COR-L47 (cell line): ENCODE measurements at regions not wholly inside any gene's neighbourhood (a gene's known extent, or its start where the extent isn't known, plus 50 kb on each side); places are given as distances from the start of the nearest gene placed in this dataset.
"Not testable (repeated sequence)": the region's sequence is repeated elsewhere in the genome, so short reads cannot be mapped to it uniquely, and the experiment has no call there.

Experiments
- DNase-seq: peaks from one replicate; lab custom pipeline; 2025; lab: John Stamatoyannopoulos, UW

DNA sequence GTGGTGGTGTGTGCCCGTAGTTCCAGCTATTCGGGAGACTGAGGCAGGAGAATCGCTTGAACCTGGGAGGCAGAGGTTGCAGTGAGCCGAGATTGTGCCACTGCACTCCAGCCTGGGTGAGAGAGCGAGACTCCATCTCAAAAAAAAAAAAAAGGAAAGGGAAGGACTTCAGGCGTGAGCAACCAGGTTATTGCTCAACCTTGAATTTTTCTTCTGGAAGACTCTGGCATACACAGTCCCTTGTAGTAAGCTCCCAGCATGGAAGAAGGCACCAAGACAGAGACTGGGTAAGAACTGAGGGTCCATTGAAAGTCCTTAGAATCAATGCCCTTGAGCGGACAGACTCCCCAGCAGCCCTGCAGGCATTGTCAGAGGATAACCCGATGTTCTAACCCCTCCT lies 75.0 kb downstream of the C9orf50 start:
- not testable (repeated sequence) for DNase-seq

DNA sequence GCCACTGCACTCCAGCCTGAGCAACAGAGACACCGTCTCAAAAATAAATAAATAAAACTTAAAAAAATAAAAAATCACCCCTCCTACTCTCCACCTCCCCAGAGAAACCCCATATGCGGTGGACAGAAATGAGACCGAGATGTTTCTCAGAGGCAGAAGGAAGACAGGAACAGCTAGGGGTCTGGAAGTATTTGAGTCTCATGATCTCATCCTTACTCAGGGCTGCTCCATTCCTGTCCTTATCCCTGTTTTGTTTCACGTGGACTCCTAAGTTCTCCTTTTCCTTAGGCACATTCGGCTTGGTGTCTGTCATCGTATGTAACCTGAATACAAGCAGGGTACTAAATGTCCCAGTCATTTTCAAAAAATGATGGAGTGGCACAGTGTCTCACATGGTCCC lies 76.1 kb downstream of the C9orf50 start:
- DNase-seq: no peak

DNA sequence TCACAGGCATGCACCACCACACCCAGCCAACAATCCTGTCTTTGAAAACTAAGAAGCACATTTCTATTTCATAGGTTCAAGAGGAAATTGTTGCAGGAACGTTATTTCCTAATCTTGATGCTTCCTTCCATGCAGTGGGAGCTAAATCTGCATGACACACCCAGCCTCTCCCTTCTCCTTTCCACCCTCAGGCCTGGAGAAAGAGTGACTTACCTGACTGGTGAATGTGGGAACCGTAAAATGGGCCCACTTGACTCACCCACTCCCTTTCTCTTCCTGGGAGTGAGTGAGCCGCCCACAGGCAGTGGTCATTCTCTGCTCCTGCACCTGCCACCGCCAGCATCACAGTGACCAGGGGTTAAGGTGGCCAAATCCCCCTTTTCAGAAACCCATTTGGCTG lies 78.2 kb downstream of the C9orf50 start:
- DNase-seq: no peak

DNA sequence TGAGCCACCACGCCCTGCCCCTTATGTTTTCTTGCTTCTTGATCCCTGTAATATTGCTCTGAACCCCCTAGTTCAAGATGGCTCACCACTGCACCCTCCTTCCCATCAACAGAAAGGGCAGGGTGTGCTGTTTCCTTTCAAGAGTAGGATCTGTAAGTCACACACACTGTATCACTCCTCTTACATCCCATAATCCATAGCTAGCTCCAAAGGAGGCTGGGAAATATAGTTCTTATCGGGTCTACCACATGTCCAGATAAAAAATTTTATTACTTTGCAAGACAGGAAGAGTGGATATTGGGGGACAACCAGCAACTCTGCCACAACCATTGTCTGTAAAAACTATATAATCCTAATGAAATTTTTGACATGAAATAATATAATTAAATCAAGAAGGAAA lies 79.6 kb downstream of the C9orf50 start:
- no peak for DNase-seq

DNA sequence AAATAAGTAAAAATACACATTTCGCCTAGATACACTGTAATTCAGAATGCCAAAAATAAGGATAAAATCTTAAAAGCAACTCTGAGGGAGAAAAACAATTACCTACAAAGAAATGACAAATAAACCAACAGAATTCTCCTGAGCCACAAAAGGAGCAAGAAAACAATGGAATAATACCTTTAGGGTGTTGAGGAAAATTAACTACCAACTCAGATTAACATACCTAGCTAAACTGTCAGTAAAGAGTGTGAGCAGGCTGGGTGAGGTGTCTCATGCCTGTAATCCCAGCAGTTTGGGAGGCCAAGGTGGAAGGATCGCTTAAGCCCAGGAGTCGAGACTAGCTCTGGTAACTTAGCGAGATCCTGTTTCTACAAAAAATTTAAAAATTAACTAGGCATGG lies 81.5 kb downstream of the C9orf50 start:
- DNase-seq: no peak

DNA sequence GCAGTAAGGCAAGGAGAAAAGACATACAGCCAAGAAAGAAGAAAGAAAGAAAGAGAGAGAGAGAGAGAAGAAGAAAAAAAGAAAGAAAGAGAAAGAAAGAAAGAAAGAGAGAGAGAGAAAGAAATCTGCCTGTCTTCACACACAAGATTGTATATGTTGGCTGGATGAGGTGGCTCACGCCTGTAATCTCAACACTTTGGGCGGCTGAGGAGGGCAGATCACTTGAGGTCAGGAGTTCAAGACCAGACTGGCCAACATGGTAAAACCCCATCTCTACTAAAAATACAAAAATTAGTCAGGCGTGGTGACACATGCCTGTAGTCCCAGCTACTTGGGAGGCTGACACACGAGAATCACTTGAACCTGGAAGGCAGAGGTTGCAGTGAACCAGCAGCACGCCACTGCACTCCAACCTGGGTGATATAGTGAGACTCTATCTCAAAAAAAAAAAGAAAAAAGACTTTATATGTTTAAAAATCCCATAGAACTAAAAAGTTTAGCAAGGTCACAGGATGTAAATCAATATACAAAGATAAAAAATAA lies 89.0 kb downstream of the C9orf50 start:
- not testable (repeated sequence) for DNase-seq

DNA sequence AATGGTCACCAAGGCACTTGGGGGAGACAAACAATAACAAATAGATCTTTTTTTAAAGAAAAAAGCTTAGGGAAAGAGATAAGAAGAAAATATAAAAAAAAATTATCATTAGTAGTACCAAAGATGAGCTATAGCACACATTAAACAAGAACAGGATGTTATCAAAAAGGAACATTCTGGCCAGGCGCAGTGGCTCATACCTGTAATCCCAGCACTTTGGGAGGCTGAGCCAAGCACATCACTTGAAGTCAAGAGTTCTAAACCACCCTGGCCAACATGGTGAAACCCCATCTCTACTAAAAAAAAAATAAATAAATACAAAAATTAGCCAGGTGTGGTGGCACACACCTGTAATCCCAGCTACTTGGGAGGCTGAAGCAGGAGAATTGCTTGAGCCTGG lies 92.9 kb downstream of the C9orf50 start:
- DNase-seq: not testable (repeated sequence)

DNA sequence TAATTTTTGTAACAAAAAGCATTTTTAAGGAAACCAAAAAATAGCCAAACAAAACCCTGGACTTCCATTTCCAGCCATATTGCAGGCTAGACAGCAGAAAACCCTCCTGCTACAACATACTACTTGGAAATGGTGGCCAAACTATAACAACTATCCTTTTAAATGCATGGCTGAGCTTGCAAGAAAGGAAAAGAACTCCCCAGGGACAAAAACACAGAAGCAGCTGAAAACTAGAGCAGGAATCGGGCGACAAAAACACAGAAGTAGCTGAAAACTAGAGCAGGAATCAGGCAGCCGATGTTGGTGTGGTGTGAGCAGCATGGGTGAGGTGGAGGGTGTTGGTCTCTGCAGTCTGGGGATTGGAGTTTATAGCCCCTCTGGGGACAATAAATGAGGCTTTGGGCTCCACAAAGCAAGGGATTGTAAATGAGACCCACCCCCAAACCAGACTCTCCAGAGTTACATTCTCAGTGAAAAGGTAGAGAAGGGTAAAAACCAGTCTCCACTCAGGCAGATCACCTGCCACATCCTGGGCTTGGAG lies 95.2 kb downstream of the C9orf50 start:
- DNase-seq: no peak

DNA sequence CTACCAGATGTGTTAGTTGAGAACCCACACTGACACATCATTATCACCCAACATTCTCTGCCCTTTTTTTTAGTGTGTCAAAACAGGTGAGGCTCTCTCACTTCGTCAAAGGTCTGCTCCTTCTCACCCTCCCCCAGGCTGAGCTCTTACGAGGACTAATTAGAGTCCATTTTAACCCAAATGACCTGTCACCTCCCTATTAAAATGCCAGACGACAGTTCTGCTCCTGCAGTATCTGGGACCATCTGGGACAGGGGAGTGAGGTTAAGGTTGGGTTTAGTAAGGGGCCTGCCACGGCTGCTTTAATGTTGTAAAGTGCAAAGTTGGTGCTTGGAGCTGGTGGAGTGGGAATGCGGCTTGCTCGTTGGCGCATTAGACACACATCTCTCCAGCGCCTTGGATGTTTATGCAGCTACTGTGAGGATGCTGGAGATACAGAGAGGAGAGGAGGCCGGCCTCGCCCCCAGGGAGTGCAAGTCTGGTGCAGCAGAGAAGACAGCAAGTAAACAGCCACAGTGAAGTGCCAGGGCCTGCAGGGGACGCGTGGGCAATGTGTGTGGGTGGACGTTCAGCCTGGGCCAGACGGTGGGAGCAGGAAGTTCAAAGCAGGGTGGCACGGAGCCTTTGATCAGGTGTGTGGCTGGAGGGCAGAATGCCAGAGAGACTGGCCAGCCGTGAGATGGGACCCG lies 96.2 kb downstream of the C9orf50 start:
- DNase-seq: no peak

DNA sequence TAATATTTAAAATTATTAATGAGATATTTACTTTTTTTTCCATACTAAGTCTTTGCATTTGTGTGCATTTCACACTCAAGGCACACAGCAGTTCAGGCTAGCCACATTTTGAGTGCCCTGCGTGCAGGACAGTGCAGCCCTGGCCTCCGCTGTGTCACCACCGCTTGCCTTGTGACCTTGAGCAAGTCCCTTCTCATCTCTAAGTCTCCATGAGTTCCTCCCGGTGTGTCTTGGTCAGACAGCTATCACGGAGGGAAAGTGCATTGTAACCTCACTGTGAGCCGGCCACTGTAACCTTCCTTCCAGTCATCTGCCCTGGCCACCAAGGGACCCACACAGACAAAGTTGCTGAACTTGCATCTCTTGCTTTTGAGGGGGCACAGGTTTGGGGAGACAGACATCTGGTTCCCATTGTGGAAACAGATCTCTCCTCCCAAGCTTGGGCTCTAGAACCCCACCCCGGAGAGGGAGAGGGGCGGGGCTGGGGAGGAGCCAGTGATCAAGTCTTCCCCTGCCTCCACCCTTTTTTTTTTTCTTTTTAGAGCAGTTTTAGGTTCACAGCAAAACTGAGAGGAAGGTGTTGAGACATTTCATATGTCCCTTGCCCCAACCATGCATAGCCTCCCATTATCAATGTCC lies 96.8 kb downstream of the C9orf50 start:
- DNase-seq: no peak

DNA sequence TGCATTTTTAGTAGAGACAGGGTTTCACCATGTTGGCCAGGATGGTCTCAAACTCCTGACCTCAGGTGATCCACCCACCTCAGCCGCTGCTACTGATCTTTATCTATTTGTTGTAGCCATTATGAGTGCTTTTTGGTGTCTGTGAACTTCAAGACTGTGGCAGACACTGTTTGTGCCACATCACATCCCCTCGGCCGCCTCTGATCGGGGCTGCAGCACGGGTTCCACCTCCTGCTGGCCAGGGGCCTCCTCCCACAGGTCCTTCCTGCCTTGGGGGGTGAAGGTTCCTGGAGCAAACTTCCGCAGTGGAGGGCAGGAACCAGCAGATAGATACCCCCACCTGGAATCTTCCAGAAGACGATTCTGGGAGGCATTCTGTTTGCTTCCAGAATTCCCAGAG lies 98.5 kb downstream of the C9orf50 start:
- no peak for DNase-seq

DNA sequence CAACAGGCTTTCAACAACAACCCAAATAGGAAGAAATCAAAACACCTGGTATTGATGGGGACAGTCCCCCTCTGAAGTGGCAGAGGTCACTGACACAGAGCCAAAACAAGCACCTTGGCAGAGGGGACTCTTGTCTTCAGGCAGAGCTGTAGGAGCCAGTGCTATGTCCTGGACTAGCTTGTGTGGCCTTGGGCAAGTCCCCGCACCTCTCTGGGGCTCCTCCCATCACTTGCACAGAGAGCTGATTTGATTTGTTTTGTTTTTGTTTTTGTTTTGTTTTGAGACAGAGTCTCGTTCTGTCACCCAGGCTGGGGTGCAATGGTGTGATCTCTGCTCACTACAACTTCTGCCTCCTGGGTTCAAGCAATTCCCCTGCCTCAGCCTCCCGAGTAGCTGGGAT lies 100.8 kb downstream of the C9orf50 start:
- DNase-seq: no peak

DNA sequence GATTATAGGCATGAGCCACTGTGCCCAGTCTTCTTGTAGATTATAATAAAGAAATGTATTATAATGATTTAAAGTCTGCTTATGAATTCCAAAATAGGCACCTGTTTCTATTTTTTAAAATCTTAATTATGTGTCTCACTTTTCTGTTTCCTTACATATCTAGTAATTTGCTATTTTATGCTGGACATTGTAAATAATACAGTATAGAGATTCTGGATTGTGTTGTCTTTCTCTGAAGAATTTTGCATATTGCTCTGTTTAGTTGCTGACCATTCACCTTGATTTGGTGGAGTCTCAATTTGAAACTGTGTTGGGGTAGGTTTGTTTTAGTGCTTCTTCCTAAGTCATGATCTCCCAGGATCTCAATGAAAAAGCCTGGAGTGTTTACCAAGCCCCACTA lies 102.8 kb downstream of the C9orf50 start:
- no peak for DNase-seq

DNA sequence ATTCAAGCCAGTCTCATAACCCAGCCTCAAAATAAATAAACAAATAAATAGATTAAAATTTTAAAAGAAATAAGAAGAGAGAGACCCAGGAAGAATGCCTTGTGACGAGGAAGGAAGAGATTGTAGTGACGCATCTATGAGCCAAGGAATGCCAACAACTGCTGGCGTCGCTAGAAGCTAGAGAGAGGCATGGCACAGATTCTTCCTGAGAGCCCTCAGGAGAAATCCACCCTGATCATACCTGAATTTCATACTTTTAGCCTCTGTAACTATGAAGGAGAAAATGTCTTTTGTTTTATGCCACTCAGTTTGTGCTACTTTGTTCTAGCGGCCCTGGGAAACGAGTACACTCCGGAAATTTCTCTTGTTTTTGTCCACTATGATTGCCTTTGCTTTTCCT lies 103.9 kb downstream of the C9orf50 start:
- DNase-seq: no peak

DNA sequence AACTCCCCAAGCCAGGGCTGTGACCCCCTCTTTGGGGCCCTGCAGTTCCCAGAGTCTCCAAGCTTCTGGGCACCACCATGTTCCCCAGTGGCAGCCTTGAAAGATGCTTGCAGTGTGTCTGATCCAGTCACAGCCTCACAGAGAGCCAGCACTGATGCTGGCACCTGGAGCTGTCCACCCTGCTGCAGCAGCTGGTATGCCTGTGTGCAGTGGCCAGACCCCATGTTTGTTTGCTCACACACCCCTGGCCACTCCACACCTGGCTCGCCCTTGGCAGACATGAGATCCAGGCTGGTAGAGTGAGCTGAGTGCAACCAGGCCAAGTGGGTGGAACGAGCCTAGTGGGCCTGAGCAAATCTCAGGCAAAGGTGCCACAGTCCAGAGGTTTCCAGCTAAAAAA lies 106.0 kb downstream of the C9orf50 start:
- DNase-seq: no peak

DNA sequence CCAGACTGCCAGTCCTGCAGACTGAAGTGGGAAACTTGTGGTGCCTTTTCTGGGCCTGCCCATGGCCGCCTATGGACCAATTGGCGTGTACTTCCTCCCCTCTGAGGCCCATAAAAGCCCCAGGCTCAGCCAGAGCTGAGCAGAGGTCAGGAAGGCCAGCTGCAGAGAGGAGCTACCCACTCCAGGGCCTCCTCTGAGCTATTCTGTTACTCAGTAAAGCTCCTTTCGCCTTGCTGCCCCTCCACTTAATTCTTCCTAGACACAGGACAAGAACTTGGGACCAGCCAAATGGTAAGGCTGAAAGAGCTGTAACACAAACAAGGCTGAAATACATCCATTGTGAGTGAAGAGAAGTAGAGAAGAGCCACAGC lies 106.4 kb downstream of the C9orf50 start:
- DNase-seq: no peak

DNA sequence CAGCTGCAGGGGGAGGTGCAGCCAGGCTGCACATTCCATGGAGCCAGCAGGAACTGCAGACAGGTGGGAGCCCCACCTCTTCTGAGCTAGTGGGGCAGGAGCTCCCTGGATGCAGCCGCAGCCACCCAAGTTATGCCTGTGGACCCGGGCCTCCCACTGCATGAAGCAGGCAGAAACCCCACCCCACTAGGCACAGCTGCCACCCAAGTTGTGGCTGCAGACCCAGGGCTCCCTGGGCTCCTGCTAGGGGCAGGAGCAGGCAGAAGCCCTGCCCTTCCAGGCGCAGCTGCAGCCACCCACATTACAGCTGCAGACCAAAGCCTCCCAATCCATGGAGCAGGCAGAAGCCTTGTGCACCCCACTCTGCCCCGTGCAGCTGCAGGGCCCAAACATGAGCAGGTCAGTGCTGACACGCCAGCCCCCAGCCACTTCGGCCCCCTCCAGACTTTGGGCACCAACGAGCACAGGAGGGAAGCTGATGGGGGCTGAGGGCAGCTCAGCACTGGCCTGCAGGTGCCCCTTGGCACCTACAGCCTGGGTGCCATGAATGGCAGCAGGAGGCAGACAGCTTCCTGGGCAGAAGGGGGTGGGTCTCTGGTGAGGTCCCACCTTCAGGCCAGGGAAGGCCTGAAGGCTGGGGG lies 106.9 kb downstream of the C9orf50 start:
- no peak for DNase-seq

DNA sequence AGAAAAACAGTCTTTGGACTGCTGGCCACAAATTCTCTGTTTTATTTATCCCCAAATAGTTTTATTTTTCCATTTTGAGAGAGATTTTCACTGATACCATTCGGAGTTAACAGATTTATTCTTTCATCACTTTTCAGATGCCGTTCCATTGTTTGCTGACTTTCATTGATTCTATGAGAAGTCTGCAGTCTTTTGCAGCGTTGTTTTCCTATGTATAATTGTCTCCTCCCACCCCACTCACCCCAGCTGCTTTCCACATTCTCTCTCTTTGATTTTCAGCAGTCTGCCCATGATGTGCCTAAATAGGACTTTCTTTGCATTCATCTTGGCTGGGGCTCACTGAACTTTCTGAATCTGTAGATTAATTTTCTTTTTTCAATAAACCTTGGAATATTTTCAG lies 107.6 kb downstream of the C9orf50 start:
- no peak for DNase-seq

DNA sequence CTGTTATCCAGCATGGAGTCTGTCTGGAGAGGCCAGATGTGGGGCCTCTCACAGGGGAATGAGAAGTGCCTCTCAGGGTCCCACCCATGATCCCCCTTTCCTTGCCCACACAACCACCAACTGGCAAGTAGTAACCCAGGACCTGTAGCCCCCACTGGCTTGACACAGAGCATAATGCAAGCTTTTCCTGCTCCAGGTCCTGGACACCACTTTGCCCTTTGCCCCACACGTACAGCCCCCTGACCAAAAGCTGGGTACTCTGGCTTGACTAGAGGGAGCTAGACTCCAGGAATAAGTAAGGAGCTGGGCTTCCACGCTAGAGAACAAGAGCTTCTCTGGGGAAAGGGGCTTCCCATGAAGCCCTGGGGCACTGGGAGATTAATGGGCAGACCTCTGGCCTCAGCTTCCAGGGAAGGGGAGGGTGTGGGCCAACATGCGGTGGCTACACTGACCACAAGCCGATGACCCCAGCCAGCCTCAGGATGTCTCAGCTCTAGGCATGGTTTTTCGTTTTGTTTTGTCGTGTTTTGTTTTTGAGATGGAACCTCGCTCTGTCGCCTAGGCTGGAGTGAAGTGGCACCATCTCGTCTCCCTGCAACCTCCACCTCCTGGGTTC lies 109.5 kb downstream of the C9orf50 start:
- no peak for DNase-seq

DNA sequence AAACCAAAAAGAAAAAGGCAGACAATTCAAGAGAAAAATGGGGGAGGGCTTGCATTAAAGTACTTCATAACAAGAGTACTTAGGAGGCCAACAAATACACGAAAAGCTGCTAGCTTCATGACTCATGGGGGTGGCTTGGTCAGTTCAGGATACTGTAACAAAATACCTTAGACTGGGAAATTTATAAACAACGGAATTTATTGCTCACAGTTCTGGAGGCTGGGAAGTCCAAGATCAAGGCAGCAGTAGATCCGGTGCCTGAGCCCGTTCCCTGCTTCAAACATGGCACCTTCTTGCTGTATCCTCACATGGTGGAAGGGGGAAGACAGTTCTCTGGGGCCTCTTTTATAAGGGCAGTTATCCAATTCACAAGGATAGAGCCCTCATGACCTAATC lies 111.4 kb downstream of the C9orf50 start:
- DNase-seq: no peak

DNA sequence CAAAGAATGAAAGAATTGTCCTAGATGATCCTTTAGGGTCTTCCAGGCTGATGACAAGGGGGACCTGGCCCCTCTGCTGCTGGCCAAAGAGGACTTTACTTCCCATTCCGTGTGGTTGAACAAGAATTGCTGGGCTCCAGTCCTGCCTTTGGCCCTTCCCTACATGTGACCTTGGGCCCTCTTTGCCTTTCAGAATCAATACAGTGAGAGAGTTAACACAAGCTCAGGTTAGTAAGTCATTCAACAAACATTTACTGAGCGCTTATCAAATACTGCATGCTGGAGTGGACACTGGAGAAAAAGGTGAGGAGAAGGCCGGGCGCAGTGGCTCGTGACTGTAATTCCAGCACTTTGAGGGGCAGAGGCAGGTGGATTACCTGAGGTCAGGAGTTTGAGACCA lies 113.1 kb downstream of the C9orf50 start:
- no peak for DNase-seq

DNA sequence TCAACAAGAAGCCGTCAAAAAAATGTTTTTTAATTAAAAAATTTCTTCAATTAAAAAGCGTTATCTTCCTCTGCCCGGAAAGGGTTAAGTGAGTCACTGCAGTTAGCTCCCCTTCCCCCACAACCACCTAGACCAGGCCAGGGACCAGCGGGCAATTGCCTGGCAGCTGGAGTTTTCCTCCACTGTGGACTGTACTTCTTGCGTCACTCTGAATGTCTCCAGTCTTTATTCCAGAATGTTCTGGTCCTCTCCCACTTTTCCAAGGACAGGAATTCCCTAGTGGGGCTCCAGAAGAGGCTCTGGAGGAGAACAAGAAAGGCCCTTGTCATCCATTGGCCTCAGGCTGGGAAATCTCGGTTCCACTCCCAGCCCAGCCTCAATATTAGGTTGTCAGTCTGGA lies 114.0 kb downstream of the C9orf50 start:
- DNase-seq: no peak

DNA sequence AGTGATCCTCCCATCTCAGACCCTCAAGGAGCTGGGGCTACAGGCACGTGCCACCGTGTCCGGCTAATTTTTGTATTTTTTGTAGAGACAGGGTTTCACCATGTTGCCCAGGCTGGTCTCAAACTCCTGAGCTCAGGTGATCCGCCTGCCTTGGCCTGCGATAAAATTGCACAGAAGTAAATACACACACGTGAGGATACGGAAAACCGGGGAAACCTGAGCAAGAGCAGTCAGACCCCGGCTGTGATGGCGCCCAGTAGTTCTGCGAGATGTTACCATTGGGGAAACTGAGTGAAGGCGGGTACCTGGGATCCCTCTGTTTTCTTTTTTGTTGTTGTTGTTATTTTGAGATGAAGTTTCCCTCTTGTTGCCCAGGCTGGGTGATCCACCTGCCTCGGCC lies 114.9 kb downstream of the C9orf50 start:
- DNase-seq: no peak
